GM12865 (cell line): ENCODE measurements at regions not wholly inside any gene's neighbourhood (a gene's known extent, or its start where the extent isn't known, plus 50 kb on each side); places are given as distances from the start of the nearest gene placed in this dataset.

ENCODE experiments used
- DNase-seq: peaks from one replicate; pipeline ENCODE4 v3.0.0; 2010; ENCODE audit warnings: low read depth
- H3K4me3 ChIP-seq: 2 replicates; pipeline ENCODE4 v1.5.1; 2011; ENCODE audit warnings: mild to moderate bottlenecking, low read depth, low read length, control low read depth
- CTCF ChIP-seq: IDR thresholded peaks from 2 replicates; pipeline ENCODE4 v1.5.1; 2011; ENCODE audit warnings: low read length, control low read depth, low read depth, inconsistent platforms; ENCODE audit not compliant: insufficient read depth; ENCODE audit errors: missing control alignments

GRCh38 chr5:88092358-88092757, 176.3 kb downstream of the TMEM161B start:
- TF ChIP-seq CTCF: no peak
- no peak for DNase-seq
- no peak overlapping the region for H3K4me3 ChIP-seq

- TF ChIP-seq CTCF: no peak
- H3K4me3 ChIP-seq: no peak overlapping the region
- no peak for DNase-seq
These were observed 178.1 kb downstream of the TMEM161B start for GRCh38 chr5:88090506-88090905.

- no peak for DNase-seq
- no peak overlapping the region for H3K4me3 ChIP-seq
- no peak for TF ChIP-seq CTCF
These were observed 178.8 kb downstream of the TMEM161B start for GRCh38 chr5:88089719-88090390.

- H3K4me3 ChIP-seq: no peak overlapping the region
- DNase-seq: no peak
- TF ChIP-seq CTCF: no peak
These were observed 183.2 kb downstream of the TMEM161B start for GRCh38 chr5:88085462-88085861.

- no peak for DNase-seq
- no peak overlapping the region for H3K4me3 ChIP-seq
- no peak for TF ChIP-seq CTCF
These were observed 186.8 kb downstream of the TMEM161B start for GRCh38 chr5:88081877-88082276.

GRCh38 chr5:88063813-88064212, 204.8 kb downstream of the TMEM161B start:
- no peak overlapping the region for H3K4me3 ChIP-seq
- no peak for TF ChIP-seq CTCF
- no peak for DNase-seq

- DNase-seq: no peak
- H3K4me3 ChIP-seq: no peak overlapping the region
- no peak for TF ChIP-seq CTCF
These were observed 208.5 kb downstream of the TMEM161B start for GRCh38 chr5:88060194-88060593.
